GM18858 (cell line): ENCODE measurements at regions not wholly inside any gene's neighbourhood (a gene's known extent, or its start where the extent isn't known, plus 50 kb on each side); places are given as distances from the start of the nearest gene placed in this dataset.

Experiments
- ATAC-seq: cut with Tn5 transposase; IDR thresholded peaks from one replicate; pipeline ENCODE4 v1.9.1; 2021; ENCODE audit not compliant: unreplicated experiment

DNA sequence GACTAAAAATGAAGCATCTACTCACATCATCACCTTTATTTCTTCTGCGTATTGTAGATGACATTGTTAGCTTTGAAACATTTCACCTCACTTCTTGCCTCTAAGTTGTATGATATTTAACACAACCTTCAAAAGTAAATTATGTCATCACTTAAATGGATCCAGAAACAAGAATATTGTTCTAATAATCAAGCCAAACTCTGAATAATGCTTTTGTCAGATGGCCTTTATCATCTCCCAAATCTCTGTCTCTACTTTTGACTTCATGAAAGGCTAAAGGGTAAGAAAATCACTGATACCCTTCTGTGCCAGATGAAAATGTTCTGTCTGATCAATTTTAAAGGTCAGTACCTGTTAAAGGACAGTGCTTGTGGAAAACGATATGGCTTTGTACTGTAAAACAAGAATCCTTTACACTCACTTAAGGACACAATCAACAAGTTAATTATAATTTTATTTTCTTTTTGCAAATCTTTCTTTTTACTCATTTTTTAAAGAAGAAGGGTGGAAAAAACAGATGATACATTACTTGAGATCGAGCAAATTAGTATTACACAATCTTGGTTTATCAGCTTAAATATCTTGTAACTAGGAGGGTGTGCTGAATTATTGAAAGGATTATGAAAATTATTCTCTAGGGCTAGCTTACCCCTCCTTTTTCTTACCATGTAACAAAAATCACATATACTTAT is 309.4 kb upstream of the IGFBP3 start:
- ATAC-seq: no peak

DNA sequence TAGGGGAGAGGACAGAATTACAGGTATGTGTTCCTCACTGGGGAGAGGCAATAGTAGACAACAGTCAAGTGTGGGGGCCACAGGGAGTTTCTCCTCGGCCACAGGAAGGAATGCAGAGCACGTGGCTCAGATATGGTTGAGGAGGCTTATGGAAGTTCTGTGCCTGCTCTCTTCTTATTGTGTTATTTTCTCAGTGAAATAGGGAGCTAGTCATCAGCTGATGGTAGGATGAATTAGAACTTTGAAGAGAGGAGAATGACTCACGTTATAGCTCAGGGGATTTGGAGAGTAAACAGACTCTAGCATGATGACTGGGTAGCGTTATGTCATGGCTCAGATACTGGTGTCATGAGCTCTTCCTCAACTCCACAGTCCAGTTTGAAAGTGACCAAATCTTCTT is 308.3 kb upstream of the IGFBP3 start:
- no peak for ATAC-seq

DNA sequence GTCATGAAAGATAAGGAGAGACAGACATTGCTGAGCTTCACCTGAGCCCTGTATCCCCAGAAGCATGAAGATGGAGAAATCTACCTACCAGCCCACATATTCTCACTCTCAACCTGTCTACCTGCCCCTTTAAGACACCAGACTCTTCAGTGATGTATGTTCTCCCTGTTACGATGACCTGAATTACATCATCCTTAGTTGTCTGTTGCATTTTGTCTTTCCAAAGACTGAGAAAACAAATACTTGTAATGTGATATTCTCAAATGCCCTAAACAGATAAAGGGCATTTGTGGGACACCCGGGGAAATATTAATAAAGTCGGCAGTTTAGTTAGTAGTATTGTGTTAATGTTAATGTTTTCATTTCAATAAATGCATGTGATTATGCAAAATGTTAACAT is 305.8 kb upstream of the IGFBP3 start:
- ATAC-seq: no peak

DNA sequence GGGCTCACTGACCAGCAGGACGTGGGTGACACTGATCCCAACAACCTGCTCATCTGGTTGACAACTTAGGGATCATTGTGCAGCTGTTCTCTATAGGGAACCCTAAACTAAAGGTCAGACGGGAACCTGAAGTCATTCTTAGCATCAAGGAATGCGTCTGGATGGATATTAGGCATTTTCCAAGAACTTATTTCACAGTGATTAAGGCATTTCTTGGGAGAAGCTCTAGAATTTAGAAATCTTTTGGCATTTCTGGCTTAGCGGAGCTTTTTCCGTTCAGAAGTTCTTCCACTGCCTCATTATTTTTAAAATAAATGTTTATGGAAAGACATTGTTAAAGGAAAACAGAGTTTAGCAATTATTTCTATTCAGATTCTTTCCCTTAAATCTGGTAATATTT is 303.3 kb upstream of the IGFBP3 start:
- no peak for ATAC-seq

DNA sequence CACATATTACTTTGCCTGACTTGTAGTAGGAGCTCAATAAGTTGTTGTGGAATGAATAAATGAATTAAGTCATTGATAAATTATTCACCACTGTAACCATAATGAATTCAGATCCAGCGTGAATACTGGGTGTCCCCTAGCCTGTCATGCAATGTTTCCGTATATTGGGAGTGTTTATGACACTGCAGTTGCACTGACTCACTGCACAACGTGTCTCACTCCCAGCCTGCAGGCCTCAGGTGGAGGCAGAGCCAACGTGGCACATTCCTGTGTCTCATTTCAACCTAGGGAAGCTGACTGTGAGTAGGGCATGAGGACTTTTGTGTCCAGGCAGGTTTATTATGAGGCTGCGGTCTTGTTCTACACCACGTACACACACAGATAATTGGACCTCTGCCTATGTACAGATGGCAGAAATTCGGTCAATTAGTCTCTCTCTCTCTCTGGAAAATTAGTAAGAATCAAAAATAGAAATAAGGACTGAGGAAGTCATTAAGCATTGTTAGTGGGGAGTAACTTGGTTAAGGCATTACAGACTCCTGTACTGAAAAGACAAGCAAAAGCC is 299.1 kb upstream of the IGFBP3 start:
- ATAC-seq: no peak

DNA sequence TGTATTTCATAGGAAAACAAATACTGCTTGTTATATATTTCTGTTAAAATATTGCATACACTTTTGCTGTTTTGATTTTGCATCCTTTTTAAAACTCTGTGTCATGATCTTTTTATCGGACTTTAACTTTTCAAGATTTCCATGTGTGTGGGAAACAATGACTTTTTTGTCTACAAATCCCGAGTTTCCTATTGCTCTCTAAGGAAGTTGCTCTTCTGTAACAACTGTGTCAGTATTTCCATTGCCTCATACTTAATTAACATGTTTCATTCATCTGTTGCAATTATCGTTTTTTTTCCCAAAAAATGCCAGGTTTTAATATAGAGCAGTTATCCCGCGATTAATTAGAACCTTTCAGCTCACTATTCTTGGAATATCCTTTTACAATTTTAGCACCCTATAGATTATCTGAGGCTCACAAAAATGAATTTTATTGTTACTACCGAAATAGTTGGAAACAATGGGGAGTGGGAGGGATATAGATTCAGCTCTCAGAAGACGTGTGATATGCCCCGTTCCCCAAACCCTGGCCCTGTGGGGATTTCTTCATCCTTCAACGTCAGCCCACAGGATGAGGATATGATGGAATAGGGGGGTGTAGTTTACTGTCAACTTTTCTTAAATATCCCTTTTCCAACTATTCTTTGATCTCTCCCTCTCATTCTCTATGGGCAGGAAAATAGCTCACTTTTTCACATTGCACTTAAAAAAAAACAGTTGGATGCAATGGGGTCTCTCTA is 297.6 kb upstream of the IGFBP3 start:
- no peak for ATAC-seq

DNA sequence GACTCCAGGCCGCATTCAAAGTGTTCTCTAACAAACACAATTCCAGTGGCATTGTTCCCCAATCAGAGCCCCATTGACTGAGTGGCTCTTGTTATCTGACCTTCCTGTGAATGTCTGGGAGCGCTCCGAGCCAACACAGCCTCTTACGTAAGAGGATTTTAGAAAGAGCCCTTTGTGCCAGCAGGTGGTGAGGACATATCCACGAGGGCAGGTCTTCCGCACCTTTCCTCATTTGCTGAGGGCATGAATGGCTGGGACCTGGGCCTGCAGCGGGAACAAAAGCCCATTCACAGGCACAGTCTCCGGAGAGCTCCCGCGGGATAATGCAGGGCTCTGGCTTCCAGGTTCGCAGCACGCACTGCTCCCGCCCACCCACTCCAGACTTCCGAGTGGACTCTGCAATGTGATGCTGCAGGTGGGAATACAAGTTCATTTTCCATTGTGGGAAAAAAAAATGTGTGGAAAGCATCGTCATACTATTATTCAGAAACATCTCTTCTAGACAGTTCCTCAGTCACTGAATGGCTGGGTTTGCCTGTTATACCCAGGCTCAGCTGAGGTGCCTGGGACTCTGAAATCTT is 295.0 kb upstream of the IGFBP3 start:
- no peak for ATAC-seq

DNA sequence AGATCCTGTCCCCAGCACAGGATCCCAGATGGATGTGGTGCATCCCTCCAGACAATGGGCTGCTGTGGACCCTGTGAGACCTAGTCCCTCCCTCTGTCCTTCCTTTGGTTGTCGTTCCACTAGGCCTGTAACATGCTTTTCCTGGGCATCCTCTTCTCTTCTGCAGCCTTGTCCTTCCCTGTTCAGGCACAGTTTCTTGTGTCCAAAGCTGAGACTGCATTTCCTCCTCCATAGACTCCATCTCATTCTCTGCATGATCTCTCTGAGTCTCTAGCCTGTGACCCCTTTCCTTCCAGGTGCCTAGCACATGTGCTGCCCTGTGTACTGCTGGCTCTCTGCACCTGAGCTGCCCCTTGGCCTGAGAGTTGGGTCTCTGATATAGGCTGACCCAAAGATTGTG is 293.5 kb upstream of the IGFBP3 start:
- no peak for ATAC-seq

DNA sequence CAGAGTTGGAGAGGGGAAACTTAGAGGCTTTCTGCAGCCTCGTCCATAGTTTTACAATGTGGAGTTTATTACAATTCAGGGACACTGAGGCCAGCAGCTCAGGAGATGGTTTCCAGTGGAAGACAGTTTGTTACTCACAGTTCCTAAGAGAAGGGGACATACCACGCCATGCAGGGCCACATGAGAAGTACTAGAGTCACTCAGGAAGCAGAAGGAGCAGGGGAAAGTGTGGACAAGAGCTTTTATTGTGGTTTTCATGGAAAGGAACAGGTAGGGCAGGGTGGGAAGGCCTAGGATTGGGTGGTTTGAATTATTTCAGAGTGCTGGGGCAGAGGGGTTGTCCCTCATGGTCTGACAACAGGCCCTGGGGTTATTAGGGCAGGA is 292.1 kb upstream of the IGFBP3 start:
- ATAC-seq: no peak

DNA sequence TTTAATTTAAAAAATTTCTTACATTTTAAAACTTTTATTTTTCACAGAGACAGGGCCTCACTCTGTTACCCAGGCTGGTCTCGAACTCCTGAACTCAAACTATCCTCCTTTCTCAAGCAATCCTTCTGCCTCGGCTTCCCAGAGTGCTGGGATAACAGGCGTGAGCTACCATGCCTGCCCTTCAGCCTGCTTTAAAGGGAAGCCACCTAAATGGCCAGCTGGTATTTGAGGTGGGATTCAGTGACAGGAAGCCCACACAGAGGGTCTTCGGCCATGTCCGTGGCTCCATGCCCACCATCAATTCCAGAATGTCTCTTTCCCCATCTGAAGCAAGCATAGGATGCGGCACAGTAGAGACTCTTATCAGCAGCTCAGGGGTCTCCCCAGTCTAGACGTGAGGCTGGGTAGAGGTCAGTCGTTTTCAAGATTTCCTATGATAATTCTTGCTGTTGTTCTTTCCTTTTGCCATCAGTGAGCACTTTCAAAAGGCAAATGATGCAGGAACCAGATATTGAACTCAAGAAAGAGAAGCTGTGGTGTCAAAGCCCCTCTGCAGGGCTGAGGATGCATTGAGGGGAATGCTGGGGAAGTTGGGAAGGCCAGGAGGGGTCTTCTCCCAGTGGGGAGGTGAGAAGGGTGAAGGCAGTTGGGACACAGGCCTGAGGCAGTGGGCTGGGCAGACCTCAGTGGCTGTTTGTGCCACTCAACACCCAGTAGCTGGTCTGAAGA is 291.5 kb upstream of the IGFBP3 start:
- no peak for ATAC-seq

DNA sequence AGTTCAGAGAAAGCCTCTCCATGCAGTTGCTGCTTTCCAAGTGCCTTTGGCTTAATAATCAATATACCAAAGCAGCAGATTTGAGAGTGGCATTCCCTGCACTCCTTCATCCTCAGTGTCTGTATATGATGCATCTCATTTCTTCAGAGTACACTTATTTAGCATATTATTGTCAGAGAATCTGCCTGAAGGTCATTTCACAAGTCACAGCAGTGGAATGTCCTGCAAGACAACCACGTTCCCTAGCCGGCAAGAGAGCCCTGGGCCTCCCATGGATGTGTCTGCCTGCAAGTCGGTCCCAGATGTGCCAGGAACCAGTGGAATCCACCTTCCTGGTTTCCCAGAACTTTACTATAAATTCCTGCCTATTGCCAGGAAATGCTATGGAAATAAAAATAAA is 289.4 kb upstream of the IGFBP3 start:
- ATAC-seq: no peak

DNA sequence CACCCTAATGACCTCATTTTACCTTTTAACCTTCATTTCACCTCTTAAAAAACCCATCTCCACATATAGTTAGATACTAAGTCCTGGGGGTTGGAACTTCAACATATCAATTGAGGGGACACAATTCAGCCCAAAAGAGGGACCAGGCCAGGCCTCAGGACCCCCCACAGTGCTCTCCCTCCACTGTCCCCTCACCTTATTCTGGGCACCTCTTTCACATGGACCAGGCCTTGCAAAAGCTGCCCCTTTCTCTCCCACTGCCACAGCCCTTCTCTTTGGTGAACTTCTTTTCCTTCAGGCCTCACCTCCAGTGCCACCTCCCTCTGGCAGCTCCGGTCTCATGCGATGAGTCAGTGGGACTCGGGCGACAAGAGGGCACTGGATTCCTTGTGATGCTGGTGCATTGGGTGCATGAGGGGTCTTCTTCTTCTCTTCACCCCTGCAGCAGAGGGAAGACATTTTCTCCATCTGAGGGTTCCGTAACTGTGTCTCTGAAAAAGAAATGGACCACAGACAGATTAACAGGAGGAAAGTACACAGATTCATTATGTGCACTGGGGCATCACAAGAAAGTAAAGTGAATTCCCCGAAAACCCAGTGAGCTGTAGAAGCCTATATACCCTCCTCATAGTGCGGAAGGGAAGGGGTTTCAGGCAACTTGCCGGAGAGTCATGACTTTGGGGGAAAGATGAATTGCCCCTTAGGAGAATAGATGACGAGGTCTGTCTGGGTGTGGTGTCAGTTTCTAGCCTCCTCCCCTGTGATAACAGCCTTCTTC is 288.7 kb upstream of the IGFBP3 start:
- ATAC-seq: no peak

DNA sequence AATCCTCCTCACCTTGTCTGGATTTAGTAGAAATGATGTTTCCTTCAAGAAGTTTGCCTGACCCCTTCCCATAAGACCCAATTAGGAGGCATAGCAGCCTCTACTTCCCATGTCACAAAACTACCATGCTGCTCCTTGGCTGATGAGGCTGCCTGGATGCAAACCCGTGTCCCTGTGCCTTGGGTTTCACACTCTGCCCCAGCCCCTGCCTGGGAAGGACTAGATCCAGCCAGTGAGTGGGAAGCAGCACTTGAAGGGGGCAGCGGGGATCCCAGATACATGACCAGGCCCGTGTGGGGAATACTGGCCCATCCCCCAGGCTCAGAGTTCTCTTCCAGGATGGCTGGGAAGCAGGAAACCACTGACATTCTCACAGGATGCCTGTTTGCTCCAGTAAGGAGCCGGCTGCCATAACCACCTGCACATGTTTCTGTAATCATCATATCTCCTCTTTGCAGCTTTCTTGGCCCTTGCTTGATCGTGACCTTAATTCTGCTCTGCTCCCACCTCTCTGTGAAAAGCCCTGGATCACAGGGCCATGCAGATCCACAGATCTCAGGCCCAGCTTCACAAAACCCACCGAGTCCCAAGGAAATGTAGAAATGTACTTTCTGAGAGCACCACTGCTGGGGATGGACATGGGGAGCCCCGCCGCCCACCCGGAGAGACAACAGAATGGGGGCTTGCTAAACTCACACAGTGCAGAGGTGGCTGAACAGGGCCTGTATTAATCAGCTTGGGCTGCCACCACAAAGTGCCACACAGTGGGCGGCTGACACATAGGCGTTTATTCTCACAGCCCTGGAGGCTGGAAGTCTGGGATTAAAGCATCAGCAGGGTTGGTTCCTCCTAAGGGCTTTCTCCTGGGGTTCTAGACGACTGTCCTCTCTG is 287.8 kb upstream of the IGFBP3 start:
- no peak for ATAC-seq

DNA sequence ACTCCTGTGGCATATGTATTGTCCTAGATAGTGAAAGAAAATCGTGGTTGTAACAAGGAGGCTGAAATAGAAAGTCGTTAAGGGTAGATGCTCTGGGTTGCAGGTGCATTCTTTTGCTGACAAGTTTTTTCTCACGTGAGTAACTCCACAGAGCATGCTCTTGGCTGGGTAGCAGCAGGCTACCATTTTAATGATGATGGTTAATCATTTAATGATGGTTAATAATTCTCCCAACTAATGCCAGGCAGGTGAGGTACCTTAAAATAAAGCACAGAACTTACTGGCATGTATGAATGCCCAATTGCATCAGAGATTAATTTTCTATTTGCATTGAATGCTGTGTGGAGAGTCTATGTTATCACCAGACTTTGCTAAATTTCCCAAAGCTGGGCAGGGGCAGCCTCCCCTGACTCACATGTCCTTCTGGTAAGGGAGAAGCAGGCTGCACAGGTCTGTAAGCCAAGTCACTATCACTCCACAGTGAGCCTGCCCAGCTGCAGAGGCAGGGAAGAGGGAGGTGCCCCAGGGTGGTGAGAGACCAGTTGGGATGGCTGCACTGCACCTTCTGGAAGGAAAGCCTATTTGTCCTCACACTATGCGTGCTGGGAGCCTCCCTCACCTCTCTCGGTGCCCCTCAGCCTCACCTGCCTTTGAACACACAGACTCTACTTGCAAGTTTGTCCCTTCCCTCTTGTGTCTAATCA is 287.0 kb upstream of the IGFBP3 start:
- no peak for ATAC-seq

DNA sequence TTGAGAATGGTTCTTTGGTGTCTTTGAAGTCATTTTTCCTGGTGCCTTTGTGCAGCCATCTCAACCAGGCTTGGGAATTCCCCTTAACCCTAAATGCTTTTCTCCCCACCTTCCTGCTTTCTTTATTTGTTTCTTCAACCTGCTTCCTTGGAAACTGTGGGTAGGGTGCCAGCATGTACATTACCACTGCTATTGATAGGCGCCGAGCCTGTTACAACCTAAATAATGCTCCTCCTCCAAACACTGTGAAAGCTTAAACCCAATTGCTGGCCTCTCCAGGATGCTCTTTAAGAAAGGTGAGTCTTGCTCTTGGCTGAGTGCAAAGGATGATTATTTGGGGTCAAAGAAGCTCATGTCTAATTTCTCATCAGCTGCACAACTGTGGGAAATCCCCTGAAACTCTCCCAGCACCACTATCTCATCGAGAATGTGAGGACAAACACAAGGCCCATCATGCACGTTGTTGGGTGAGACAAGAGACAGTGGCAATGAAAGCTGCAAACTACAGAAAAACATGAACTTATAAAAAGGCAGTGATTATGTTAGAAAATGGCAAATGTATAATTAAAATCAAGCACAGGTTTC is 285.5 kb upstream of the IGFBP3 start:
- ATAC-seq: no peak

DNA sequence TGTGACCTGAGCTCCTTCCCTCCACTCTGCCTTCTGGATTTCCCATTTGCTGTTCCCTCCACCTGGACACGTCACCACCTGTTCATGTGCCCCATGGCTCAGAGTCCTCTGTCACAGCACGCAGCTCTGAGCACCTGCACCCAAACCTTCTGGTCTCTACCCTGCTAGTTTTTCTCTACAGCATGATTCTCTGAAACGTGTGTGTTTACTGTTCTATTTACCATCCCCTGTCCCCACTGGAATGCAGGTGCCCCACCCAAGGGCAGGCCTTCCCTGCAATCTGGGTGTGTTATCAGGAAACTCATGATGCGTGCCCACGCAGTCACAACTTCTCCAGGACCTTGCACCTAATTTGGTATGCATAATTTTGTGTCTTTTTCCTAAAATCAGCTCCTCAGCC is 284.4 kb upstream of the IGFBP3 start:
- ATAC-seq: no peak

DNA sequence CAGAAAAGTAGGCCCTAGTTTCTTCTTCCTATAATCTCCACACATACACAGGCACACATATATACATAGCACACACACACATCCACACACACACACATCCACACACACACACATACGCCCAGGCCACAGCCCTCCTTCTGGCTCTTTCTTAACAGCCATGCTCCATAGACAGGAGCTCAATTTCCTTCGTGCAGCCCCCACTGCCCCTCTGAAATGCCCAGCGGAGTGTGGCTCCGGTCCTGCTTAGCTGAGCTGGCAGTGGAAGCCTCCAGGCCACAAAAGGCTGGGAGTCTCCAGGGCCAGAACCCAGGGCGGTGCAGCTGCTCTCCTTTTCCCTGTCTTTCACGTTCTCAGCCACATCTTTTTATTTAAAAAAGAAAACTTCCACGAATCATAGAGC is 282.9 kb upstream of the IGFBP3 start:
- no peak for ATAC-seq

DNA sequence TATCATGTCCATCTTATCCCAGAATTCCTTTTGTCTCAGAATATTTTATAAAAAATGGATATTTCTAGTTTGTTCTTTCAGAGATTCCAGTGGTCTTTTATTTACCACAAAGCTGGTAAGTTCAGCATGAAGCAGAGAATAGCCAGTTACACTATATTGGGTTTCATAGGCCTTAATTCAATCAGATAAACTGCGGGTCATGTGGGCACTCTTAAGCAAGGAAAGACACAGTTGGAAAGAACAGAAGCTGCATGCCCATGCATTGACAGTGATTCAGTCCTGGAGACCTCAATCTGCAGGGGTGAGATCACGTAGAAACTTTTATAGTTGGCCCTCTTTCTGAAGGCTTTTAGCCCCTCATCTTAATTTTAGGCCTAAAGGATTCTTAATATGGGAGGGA is 281.3 kb upstream of the IGFBP3 start:
- no peak for ATAC-seq

DNA sequence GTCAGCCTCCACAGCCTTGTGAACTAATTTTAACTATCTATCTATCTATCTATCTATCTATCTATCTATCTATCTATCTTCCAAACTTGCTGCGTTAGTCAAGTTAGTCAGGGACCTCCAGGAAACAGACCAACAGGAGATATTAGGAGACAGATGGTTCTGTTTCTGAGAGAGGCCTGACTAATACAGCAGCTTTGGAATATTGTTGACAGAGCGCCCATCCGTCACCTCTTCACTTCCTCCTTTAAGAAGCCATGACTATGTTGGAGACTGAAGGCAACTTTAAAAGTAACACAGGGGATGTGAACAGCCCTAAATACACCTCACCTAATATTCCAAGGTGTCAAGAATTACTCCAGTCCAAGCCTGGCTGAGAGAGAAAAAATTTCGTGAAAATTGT is 280.9 kb upstream of the IGFBP3 start:
- ATAC-seq: no peak
